Thyroid gland (tissue), 4 donors: ENCODE measurements at regions not wholly inside any gene's neighbourhood (a gene's known extent, or its start where the extent isn't known, plus 50 kb on each side); places are given as distances from the start of the nearest gene placed in this dataset.

Experiments used
- DNase-seq, 2 donors: peaks; one replicate each; pipeline ENCODE4 v3.0.0-alpha.2; 2019
- H3K27ac ChIP-seq, 3 donors: fragments of 200-600 bp; sonication (generic); 1 replicate in 2 of 3; 2 replicates in 1 of 3; pipeline ENCODE4 v1.5.1; 2016 to 2019; ENCODE audit warnings: mild to moderate bottlenecking in 1 of 3, moderate library complexity in 1 of 3
- H3K27me3 ChIP-seq: fragments of 200-600 bp; sonication (generic); one replicate; pipeline ENCODE4 v1.5.1; 2019
- H3K36me3 ChIP-seq, 2 donors: fragments of 200-600 bp; sonication (generic); one replicate each; pipeline ENCODE4 v1.5.1; 2016 to 2019
- H3K4me1 ChIP-seq, 2 donors: fragments of 200-600 bp; sonication (generic); one replicate each; pipeline ENCODE4 v1.5.1; 2017 to 2019
- H3K4me3 ChIP-seq, 3 donors: fragments of 200-600 bp; sonication (generic); replicated peaks in 1 of 3; 1 replicate in 2 of 3; 2 replicates in 1 of 3; pipeline ENCODE4 v1.5.1; 2016; ENCODE audit warnings: mild to moderate bottlenecking in 1 of 3
- H3K9me3 ChIP-seq: fragments of 200-600 bp; sonication (generic); one replicate; pipeline ENCODE4 v1.5.1; 2017
- POLR2A ChIP-seq, 2 donors: fragments of 450-650 bp; IDR thresholded peaks; one replicate each; pipeline ENCODE4 v1.6.1; 2017; ENCODE audit warnings: antibody characterized with exemption in 2 of 2, mild to moderate bottlenecking in 2 of 2, moderate library complexity in 1 of 2
- WGBS, 2 donors: methylation state at CpG; one replicate each; pipeline ENCODE4 v1.1.5; 2017; 5-methylcytosine and 5-hydroxymethylcytosine counted together
- intact Hi-C: fragments of 100-400 bp; cut with DNase I; formaldehyde crosslinking; loops from one replicate; pipeline ENCODE4 v1.15.1; 2023
- TF ChIP-seq, protein P1 (sequence below), 6 experiments: fragments of 200-600 bp in 3 of 6; fragments of 450-650 bp in 3 of 6; sonication (generic) in 3 of 6; IDR thresholded peaks; one replicate each; pipeline ENCODE4 v1.5.1; 2016 to 2019; ENCODE audit warnings: antibody characterized with exemption in 6 of 6, mild to moderate bottlenecking in 2 of 6, inconsistent platforms in 1 of 6, moderate library complexity in 1 of 6

DNA sequence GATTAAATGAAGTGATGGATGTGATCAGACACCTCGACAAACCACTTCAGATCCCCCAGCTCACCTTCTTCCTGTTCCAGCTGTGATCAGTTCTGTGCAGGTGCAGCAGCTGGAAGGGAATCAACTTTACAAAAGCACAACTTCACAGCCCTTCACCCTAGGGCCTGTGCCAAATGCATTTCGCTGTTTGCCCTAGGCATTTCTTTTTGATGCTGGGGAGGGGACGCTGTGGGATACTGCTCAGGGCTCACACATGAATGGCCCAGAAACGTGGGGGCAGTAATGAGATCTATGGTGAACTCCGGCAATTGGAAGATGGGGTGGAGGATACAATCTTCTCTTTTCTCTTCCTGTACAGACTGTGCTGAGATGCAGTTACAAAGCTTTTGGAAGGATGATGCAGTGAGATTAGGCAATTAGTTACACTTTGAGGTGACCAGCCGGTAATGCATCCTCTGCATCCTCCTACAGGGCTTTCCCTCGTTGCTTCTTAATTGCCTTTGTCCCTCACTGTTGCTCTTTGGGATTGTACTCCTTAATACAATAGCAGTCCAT, 215.1 kb upstream of the PITX2 start:
- no peak for DNase-seq
- no peak overlapping the region for H3K4me3 ChIP-seq
- intact Hi-C loops, result no loop called here
- no peaks in the 10 kb centered on the region for H3K4me1 ChIP-seq
- H3K36me3 ChIP-seq, result no peaks in the 10 kb centered on the region
- no peak overlapping the region for H3K27ac ChIP-seq
- TF ChIP-seq, protein P1, sequence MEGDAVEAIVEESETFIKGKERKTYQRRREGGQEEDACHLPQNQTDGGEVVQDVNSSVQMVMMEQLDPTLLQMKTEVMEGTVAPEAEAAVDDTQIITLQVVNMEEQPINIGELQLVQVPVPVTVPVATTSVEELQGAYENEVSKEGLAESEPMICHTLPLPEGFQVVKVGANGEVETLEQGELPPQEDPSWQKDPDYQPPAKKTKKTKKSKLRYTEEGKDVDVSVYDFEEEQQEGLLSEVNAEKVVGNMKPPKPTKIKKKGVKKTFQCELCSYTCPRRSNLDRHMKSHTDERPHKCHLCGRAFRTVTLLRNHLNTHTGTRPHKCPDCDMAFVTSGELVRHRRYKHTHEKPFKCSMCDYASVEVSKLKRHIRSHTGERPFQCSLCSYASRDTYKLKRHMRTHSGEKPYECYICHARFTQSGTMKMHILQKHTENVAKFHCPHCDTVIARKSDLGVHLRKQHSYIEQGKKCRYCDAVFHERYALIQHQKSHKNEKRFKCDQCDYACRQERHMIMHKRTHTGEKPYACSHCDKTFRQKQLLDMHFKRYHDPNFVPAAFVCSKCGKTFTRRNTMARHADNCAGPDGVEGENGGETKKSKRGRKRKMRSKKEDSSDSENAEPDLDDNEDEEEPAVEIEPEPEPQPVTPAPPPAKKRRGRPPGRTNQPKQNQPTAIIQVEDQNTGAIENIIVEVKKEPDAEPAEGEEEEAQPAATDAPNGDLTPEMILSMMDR (IDR thresholded peaks at IDR 0.05), result no peak
- no peak for TF ChIP-seq POLR2A (IDR thresholded peaks at IDR 0.05)
- no peaks in the 10 kb centered on the region for H3K9me3 ChIP-seq
- WGBS, 2 donors, result 34 to 47% methylated on average over 7 of the region's 7 CpGs
- H3K27me3 ChIP-seq, result no peaks in the 10 kb centered on the region

DNA sequence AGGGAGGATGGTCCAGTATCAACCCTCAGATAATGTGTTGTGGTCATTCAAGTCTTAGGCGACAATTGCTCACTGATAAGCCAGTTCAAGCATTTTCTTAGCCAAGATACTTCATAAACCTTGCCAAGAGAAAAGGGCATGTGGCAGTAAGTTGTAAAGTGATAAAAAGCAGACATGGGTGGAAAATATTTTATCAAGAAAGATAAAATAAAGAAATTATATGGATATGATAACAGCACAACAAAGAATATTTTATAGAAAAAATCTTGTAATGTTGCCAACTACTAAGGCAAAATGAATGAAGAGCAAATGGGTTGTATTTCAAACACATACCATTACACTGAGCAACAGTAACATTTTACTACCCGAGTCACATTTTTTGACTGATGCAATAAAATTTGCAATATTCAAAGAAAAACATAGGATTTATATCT, 217.4 kb upstream of the PITX2 start:
- 75 to 76% methylated on average over 2 of the region's 2 CpGs for WGBS, 2 donors
- no peak overlapping the region for H3K4me3 ChIP-seq
- no peaks in the 10 kb centered on the region for H3K4me1 ChIP-seq
- DNase-seq, result no peak
- no peaks in the 10 kb centered on the region for H3K36me3 ChIP-seq
- H3K9me3 ChIP-seq, result no peaks in the 10 kb centered on the region
- no peaks in the 10 kb centered on the region for H3K27me3 ChIP-seq
- no peak overlapping the region for H3K27ac ChIP-seq
- intact Hi-C loops, result no loop called here
- TF ChIP-seq, protein P1 (IDR thresholded peaks at IDR 0.05), result no peak
- no peak for TF ChIP-seq POLR2A (IDR thresholded peaks at IDR 0.05)

DNA sequence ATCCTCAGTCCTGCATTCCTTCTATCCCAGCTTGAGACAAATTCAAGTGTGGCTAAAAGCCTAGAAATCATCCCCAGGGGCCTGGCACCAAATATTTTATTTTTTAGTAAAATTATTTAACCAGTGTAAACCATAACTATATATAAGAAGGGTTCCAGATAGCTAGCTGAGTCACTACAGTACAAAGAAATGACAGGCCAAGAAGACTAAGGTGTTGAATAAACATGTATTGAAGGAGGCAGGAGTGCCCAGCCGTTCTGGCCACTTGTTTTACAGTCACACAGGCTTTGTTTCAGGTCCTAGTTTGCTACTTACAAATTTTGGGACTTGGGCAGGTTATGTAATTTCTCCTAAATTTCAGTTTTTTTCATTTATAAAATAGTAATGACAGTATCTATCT, 225.9 kb upstream of the PITX2 start:
- WGBS, 2 donors, result 35 to 43% methylated on average over 1 of the region's 1 CpG
- H3K27ac ChIP-seq, result no peak overlapping the region
- intact Hi-C loops, result no loop called here
- H3K4me3 ChIP-seq, result no peak overlapping the region
- no peaks in the 10 kb centered on the region for H3K36me3 ChIP-seq
- DNase-seq, result no peak
- H3K9me3 ChIP-seq, result no peaks in the 10 kb centered on the region
- no peak for TF ChIP-seq POLR2A (IDR thresholded peaks at IDR 0.05)
- TF ChIP-seq, protein P1 (IDR thresholded peaks at IDR 0.05), result no peak
- no peaks in the 10 kb centered on the region for H3K27me3 ChIP-seq
- no peaks in the 10 kb centered on the region for H3K4me1 ChIP-seq

DNA sequence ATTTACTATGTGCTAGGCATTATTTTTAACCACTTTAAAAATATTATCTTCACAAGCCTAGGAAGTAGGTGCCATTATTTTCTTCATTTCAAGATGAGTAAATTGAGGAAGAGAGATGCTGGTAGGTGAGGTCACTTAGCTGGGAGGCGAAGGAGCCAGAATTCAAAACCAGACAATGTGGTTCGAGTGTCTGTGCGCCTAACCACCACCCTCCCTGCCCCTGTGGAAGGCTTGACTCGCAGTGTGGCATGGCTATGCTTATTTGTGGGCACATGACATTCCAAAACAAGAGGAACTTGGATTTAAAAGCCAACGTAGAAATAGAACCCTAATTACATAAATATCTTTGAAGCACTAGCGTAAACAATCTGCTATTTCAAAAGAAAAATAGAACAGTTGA, 226.6 kb upstream of the PITX2 start:
- Histone ChIP-seq H3K4me3 (no peak overlapping the region), H3K9me3 (no peaks in the 10 kb centered on the region), H3K36me3 (no peaks in the 10 kb centered on the region), H3K27ac (no peak overlapping the region), H3K27me3 (no peaks in the 10 kb centered on the region), H3K4me1 (no peaks in the 10 kb centered on the region)
- TF ChIP-seq, protein P1 (IDR thresholded peaks at IDR 0.05), result no peak
- TF ChIP-seq POLR2A (IDR thresholded peaks at IDR 0.05), result no peak
- intact Hi-C loops, result no loop called here
- no peak for DNase-seq
- WGBS, 2 donors, result 73 to 90% methylated on average over 6 of the region's 6 CpGs

DNA sequence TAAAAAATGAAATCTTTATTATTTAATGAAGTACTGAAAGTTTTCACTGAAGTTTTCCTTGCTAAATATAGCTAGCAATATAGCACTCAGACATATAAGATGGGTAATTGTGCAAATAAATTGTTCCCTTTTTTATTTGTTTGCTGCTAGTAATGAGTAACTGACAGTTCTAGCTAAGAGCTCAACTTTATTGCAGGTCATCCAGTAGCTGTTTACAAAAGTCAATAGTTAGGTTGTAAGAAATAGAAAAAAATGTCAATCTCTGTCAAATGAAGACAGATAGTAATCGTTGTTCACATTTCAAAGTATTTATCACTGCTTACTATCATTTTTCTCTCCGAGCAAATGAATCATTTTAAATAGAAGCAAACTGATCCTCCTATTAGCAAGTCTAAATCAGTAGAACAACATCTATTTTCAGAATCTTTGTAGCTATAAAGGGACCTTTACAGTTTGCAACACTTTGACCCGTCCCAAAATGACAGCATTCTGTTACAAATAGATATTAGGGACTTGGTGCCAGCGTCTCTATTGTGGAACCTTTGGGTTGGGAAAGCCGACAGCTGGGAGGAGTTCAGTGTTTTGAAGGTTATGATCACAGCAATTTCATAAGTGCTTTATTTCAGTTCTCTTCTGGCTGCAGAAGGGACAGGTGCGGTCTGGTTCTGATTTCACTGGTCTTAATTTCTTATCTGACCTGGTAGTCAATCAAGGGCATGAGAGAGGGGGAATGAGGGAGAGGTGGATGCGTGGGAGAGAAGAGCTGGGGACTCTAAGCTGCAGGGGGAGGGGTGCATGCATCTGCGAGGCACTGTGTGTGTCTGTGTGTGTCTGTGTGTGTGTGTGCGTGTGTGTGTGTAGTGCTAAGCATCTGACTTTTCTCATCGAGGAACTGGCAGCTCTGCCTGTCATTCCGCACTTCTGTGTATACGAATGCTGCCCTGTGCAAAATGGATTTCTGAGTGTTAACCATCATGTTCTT, 227.9 kb upstream of the PITX2 start:
- Histone ChIP-seq H3K27ac (no peak overlapping the region), H3K36me3 (no peaks in the 10 kb centered on the region), H3K27me3 (no peaks in the 10 kb centered on the region), H3K4me3 (no peak overlapping the region), H3K4me1 (no peaks in the 10 kb centered on the region), H3K9me3 (no peaks in the 10 kb centered on the region)
- intact Hi-C loops, result no loop called here
- 58 to 63% methylated on average over 12 of the region's 12 CpGs for WGBS, 2 donors
- TF ChIP-seq, protein P1 (IDR thresholded peaks at IDR 0.05), result no peak
- no peak for TF ChIP-seq POLR2A (IDR thresholded peaks at IDR 0.05)
- no peak for DNase-seq
